HCT116 (cell line): ENCODE measurements at regions not wholly inside any gene's neighbourhood (a gene's known extent, or its start where the extent isn't known, plus 50 kb on each side); places are given as distances from the start of the nearest gene placed in this dataset.

Experiments used
- ATAC-seq: fragments of 200-7000 bp; cut with Tn5 transposase; 2 replicates; pipeline ENCODE4 v1.9.1; 2020; ENCODE audit warnings: mild to moderate bottlenecking, moderate library complexity
- BruUV-seq: library from RNA; stranded (reverse); fragments of 400-500 nt; replicated peaks from 2 replicates; lab custom pipeline; 2021; lab: Mats Ljungman, UMichigan
- CTCF ChIA-PET: fragments of 300-600 bp; sonication (Branson Sonifier 250); formaldehyde crosslinking; loops from one replicate; lab custom pipeline; 2021; ENCODE audit warnings: antibody characterized with exemption; lab: Charles Lee
- POLR2A ChIA-PET: fragments of 300-600, 350-600 bp; sonication (Branson Sonifier 250); formaldehyde crosslinking; loops from one replicate; lab custom pipeline; 2021; ENCODE audit warnings: antibody characterized with exemption; lab: Charles Lee
- RAD21 ChIA-PET, 2 experiments: fragments of 300-600 bp; sonication (Branson Sonifier 250); formaldehyde crosslinking; loops; one replicate each; lab custom pipeline; 2023; ENCODE audit warnings: low total read pairs in 2 of 2; ENCODE audit not compliant: uncharacterized antibody in 2 of 2, unreplicated experiment in 2 of 2, low non-redundant PET in 1 of 2; lab: Charles Lee
- DNase-seq: peaks from one replicate; pipeline ENCODE4 v3.0.0-alpha.2; 2010; ENCODE audit warnings: low read depth, low spot score
- H2AFZ ChIP-seq: fragments of 200-600 bp; shearing (Covaris generic), sonication (generic); 2 replicates; pipeline ENCODE4 v1.6.1; 2017; ENCODE audit warnings: low read depth, mixed run types, mixed read lengths, antibody characterized with exemption, low read length; ENCODE audit not compliant: poor library complexity, severe bottlenecking
- H3K27ac ChIP-seq: 2 replicates; pipeline ENCODE4 v1.5.1; 2012; ENCODE audit warnings: low read depth, low read length
- H3K27me3 ChIP-seq: fragments of 200-600 bp; sonication (generic); 2 replicates; pipeline ENCODE4 v1.6.1; 2016; ENCODE audit warnings: mixed run types, low read length, mixed read lengths; ENCODE audit not compliant: insufficient read depth
- H3K36me3 ChIP-seq, 2 experiments: fragments of 200-500 bp in 1 of 2; fragments of 200-600 bp in 1 of 2; sonication (Bioruptor generic) in 1 of 2; sonication (generic) in 1 of 2; 2 replicates each; pipeline versions ENCODE4 v1.5.1 to v1.6.1; 2014 to 2016; ENCODE audit warnings: low read length in 2 of 2, inconsistent platforms in 1 of 2, mixed read lengths in 1 of 2, mixed run types in 1 of 2; ENCODE audit not compliant: insufficient read depth in 2 of 2, control insufficient read depth in 1 of 2
- H3K4me1 ChIP-seq, 2 experiments: fragments of 200-600 bp in 1 of 2; sonication (generic) in 1 of 2; 2 replicates each; pipeline versions ENCODE4 v1.5.1 to v1.6.1; 2012 to 2017; ENCODE audit warnings: low read length in 2 of 2, inconsistent platforms in 1 of 2, mild to moderate bottlenecking in 1 of 2, mixed read lengths in 1 of 2, mixed run types in 1 of 2, moderate library complexity in 1 of 2; ENCODE audit not compliant: insufficient read depth in 2 of 2, control insufficient read depth in 1 of 2
- H3K4me2 ChIP-seq: fragments of 200-600 bp; sonication (generic); 2 replicates; pipeline ENCODE4 v1.6.1; 2017; ENCODE audit warnings: mixed run types, low read length, mixed read lengths
- H3K4me3 ChIP-seq, 2 experiments: fragments of 200-600 bp in 1 of 2; sonication (generic) in 1 of 2; replicated peaks in 1 of 2; 2 replicates each; pipeline ENCODE4 v1.5.1; 2011 to 2016; ENCODE audit warnings: low read length in 2 of 2, control low read depth in 1 of 2, low read depth in 1 of 2, mild to moderate bottlenecking in 1 of 2, mixed read lengths in 1 of 2, mixed run types in 1 of 2
- H3K79me2 ChIP-seq: fragments of 200-600 bp; sonication (generic); 2 replicates; pipeline ENCODE4 v1.6.1; 2017; ENCODE audit warnings: mild to moderate bottlenecking, mixed run types, low read length, moderate library complexity, mixed read lengths; ENCODE audit not compliant: insufficient read depth
- H3K9ac ChIP-seq: fragments of 200-600 bp; sonication (generic); 2 replicates; pipeline ENCODE4 v1.6.1; 2016; ENCODE audit warnings: low read length, mixed read lengths
- H3K9me2 ChIP-seq: fragments of 200-600 bp; sonication (generic), shearing (Covaris generic); 2 replicates; pipeline ENCODE4 v1.6.1; 2017; ENCODE audit warnings: mixed run types, mild to moderate bottlenecking, moderate library complexity; ENCODE audit not compliant: insufficient read depth
- H3K9me3 ChIP-seq, 2 experiments: fragments of 200-500 bp in 1 of 2; fragments of 200-600 bp in 1 of 2; sonication (Bioruptor generic) in 1 of 2; sonication (generic) in 1 of 2; 2 replicates each; pipeline ENCODE4 v1.6.1; 2014 to 2017; ENCODE audit warnings: low read length in 2 of 2, mixed read lengths in 2 of 2, inconsistent platforms in 1 of 2, low read depth in 1 of 2, mild to moderate bottlenecking in 1 of 2, mixed run types in 1 of 2, moderate library complexity in 1 of 2; ENCODE audit not compliant: control insufficient read depth in 1 of 2, insufficient read depth in 1 of 2
- H4K20me1 ChIP-seq: fragments of 200-600 bp; sonication (generic), shearing (Covaris generic); 2 replicates; pipeline ENCODE4 v1.6.1; 2017; ENCODE audit warnings: mixed run types, mild to moderate bottlenecking, moderate library complexity; ENCODE audit not compliant: insufficient read depth
- CTCF ChIP-seq, 3 experiments: fragments of 200-600 bp in 1 of 3; sonication (generic) in 1 of 3; IDR thresholded peaks in 2 of 3; conservative IDR thresholded peaks in 1 of 3; 2 replicates each; pipeline ENCODE4 v1.5.1; 2012 to 2017; ENCODE audit warnings: low read depth in 2 of 3, low read length in 2 of 3, antibody characterized with exemption in 1 of 3, borderline replicate concordance in 1 of 3, control low read depth in 1 of 3, mild to moderate bottlenecking in 1 of 3, mixed read lengths in 1 of 3, mixed run types in 1 of 3, moderate library complexity in 1 of 3; ENCODE audit not compliant: insufficient read depth in 1 of 3
- ELF1 ChIP-seq: IDR thresholded peaks from 2 replicates; pipeline ENCODE4 v1.6.1; 2012; ENCODE audit warnings: low read depth, borderline replicate concordance
- FOSL1 ChIP-seq: IDR thresholded peaks from 2 replicates; pipeline ENCODE4 v1.6.1; 2012; ENCODE audit warnings: low read depth
- MAX ChIP-seq: IDR thresholded peaks from 2 replicates; pipeline ENCODE4 v1.6.1; 2012
- POLR2A ChIP-seq: IDR thresholded peaks from 2 replicates; pipeline ENCODE4 v1.7.0; 2011; ENCODE audit warnings: borderline replicate concordance; ENCODE audit not compliant: insufficient read depth, insufficient read length; ENCODE audit errors: extremely low read depth
- SIN3A ChIP-seq: IDR thresholded peaks from 2 replicates; pipeline ENCODE4 v1.6.1; 2012; ENCODE audit warnings: low read depth
- SP1 ChIP-seq: IDR thresholded peaks from 2 replicates; pipeline ENCODE4 v1.6.1; 2012; ENCODE audit warnings: low read depth
- SRF ChIP-seq: IDR thresholded peaks from 2 replicates; pipeline ENCODE4 v1.6.1; 2012; ENCODE audit warnings: low read depth
- YY1 ChIP-seq: IDR thresholded peaks from 2 replicates; pipeline ENCODE4 v1.6.1; 2011; ENCODE audit warnings: low read length, low read depth, moderate library complexity, mild to moderate bottlenecking; ENCODE audit not compliant: insufficient replicate concordance; ENCODE audit errors: extremely low read depth
- intact Hi-C: fragments of 100-400 bp; cut with micrococcal nuclease; formaldehyde crosslinking; loops from 2 replicates; pipeline ENCODE4 v1.10.0; 2022
- TF ChIP-seq, protein P1 (sequence below): IDR thresholded peaks from 2 replicates; pipeline ENCODE4 v1.6.1; 2012
- TF ChIP-seq, protein P2 (sequence below): IDR thresholded peaks from 2 replicates; pipeline ENCODE4 v1.6.1; 2012; ENCODE audit warnings: low read depth
- TF ChIP-seq, protein P3 (sequence below): IDR thresholded peaks from 2 replicates; pipeline ENCODE4 v1.6.1; 2011; ENCODE audit warnings: mild to moderate bottlenecking, low read length, moderate library complexity; ENCODE audit not compliant: insufficient replicate concordance; ENCODE audit errors: extremely low read depth

GRCh38 chr2:239670463-239671120 lies 269.8 kb upstream of the HDAC4 start:
- intact Hi-C loops = no loop called here
- no peak for ATAC-seq
- Histone ChIP-seq H3K9me3 (no peaks in the 10 kb centered on the region), H4K20me1 (no peaks in the 10 kb centered on the region), H3K27ac (no peak overlapping the region), H3K4me2 (no peak overlapping the region), H3K4me1 (no peaks in the 10 kb centered on the region), H3K27me3 (peaks cover 12% of the 10 kb centered on the region), H3K9ac (no peak overlapping the region), H3K79me2 (no peaks in the 10 kb centered on the region), H3K9me2 (no peaks in the 10 kb centered on the region), H3K36me3 (no peaks in the 10 kb centered on the region), H2AFZ (no peak overlapping the region), H3K4me3 (no peak overlapping the region)
- DNase-seq = no peak
- no peak for TF ChIP-seq YY1
- TF ChIP-seq, protein P1, sequence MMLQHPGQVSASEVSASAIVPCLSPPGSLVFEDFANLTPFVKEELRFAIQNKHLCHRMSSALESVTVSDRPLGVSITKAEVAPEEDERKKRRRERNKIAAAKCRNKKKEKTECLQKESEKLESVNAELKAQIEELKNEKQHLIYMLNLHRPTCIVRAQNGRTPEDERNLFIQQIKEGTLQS = no peak
- TF ChIP-seq CTCF (IDR thresholded peaks at IDR 0.05 in 2 of 3, conservative IDR thresholded peaks at IDR 0.05 in 1 of 3; ENCODE audit: borderline replicate concordance in 1 of 3, insufficient read depth in 1 of 3, low read depth in 2 of 3, low read length in 2 of 3) = no peak
- no peak for TF ChIP-seq MAX
- no peak for TF ChIP-seq FOSL1
- no peak for TF ChIP-seq SRF
- TF ChIP-seq ELF1 = no peak
- TF ChIP-seq, protein P2, sequence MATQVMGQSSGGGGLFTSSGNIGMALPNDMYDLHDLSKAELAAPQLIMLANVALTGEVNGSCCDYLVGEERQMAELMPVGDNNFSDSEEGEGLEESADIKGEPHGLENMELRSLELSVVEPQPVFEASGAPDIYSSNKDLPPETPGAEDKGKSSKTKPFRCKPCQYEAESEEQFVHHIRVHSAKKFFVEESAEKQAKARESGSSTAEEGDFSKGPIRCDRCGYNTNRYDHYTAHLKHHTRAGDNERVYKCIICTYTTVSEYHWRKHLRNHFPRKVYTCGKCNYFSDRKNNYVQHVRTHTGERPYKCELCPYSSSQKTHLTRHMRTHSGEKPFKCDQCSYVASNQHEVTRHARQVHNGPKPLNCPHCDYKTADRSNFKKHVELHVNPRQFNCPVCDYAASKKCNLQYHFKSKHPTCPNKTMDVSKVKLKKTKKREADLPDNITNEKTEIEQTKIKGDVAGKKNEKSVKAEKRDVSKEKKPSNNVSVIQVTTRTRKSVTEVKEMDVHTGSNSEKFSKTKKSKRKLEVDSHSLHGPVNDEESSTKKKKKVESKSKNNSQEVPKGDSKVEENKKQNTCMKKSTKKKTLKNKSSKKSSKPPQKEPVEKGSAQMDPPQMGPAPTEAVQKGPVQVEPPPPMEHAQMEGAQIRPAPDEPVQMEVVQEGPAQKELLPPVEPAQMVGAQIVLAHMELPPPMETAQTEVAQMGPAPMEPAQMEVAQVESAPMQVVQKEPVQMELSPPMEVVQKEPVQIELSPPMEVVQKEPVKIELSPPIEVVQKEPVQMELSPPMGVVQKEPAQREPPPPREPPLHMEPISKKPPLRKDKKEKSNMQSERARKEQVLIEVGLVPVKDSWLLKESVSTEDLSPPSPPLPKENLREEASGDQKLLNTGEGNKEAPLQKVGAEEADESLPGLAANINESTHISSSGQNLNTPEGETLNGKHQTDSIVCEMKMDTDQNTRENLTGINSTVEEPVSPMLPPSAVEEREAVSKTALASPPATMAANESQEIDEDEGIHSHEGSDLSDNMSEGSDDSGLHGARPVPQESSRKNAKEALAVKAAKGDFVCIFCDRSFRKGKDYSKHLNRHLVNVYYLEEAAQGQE = no peak
- no peak for TF ChIP-seq POLR2A
- no peak for TF ChIP-seq SP1
- TF ChIP-seq, protein P3, sequence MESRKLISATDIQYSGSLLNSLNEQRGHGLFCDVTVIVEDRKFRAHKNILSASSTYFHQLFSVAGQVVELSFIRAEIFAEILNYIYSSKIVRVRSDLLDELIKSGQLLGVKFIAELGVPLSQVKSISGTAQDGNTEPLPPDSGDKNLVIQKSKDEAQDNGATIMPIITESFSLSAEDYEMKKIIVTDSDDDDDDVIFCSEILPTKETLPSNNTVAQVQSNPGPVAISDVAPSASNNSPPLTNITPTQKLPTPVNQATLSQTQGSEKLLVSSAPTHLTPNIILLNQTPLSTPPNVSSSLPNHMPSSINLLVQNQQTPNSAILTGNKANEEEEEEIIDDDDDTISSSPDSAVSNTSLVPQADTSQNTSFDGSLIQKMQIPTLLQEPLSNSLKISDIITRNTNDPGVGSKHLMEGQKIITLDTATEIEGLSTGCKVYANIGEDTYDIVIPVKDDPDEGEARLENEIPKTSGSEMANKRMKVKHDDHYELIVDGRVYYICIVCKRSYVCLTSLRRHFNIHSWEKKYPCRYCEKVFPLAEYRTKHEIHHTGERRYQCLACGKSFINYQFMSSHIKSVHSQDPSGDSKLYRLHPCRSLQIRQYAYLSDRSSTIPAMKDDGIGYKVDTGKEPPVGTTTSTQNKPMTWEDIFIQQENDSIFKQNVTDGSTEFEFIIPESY = no peak
- no peak for TF ChIP-seq SIN3A
- BruUV-seq = no TSS peak
- RAD21 ChIA-PET = no interaction called here
- POLR2A ChIA-PET = no interaction called here
- CTCF ChIA-PET = no interaction called here
